GM12875 (cell line): ENCODE measurements at regions not wholly inside any gene's neighbourhood (a gene's known extent, or its start where the extent isn't known, plus 50 kb on each side); places are given as distances from the start of the nearest gene placed in this dataset.

ENCODE experiments used
- H3K4me3 ChIP-seq: one replicate; pipeline ENCODE4 v1.5.1; 2011; ENCODE audit warnings: low read depth, low read length, control low read depth
- CTCF ChIP-seq: IDR thresholded peaks from 2 replicates; pipeline ENCODE4 v1.5.1; 2011; ENCODE audit warnings: low read depth, mild to moderate bottlenecking, control low read depth, inconsistent platforms, low read length, moderate library complexity, borderline replicate concordance; ENCODE audit not compliant: insufficient read depth

- no peak overlapping the region for H3K4me3 ChIP-seq
- no peak for TF ChIP-seq CTCF
Observed at GRCh38 chr20:11591965-11592364, 325.7 kb upstream of the BTBD3 start.

DNA sequence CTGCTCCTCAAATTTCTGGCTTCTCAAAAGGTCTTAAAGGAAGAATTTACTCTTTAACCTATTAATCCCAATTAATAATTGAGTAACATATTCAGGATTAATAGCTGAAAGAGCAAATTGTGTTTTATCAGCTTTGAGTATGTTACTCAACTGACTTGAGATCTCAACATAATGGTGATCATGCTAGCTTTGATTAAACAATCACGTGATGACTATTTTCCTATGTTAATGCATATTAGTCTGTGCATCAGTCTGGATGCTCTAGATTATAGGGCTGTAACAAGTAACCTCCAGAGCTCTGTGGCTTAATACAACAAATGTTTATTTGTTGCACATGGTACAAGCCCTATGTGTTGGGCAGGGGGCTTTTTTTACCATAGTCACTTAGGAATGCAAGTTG lies 313.4 kb upstream of the BTBD3 start:
- no peak for TF ChIP-seq CTCF
- H3K4me3 ChIP-seq = no peak overlapping the region

- TF ChIP-seq CTCF = no peak
- no peak overlapping the region for H3K4me3 ChIP-seq
Observed at GRCh38 chr20:11607047-11607446, 310.6 kb upstream of the BTBD3 start.

DNA sequence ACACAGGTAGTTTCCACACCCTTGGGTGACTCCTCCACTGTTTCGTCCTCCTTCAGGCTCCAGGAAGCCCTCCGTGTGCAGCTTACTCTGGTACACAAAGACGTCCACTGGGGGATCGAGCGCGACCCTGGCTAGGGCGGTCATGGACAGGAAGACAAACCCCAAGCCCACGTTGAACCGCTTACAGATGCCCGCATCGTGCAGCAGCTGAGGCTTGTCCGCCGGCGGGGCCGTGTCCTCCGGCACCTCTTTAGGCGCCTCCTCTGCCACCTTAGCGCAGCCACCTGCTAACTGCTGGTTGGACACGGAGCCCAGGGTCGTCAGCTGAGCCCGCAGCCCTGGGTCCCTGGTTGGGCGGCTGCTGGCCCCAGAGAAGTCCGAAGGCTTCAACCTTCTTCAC lies 309.0 kb upstream of the BTBD3 start:
- H3K4me3 ChIP-seq = no peak overlapping the region
- no peak for TF ChIP-seq CTCF

DNA sequence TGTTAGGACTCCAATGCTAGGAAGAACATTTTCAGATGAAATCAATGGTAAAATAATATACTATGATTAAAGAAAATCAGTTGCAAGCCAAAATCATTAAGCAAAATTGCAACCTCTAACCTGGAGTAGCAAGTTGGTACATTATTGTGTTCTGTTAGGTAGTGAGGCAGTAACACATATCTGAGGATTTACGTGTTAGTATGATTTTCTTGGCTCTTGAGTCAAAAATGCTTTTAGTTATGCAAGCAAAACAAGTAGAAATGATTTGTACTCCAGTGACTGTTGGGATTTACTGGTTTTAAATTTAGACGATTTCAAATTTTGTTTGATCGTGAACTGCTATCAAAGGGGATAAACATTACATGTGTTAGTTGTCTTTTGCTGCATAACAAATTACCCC lies 293.0 kb upstream of the BTBD3 start:
- TF ChIP-seq CTCF = no peak
- H3K4me3 ChIP-seq = no peak overlapping the region

- TF ChIP-seq CTCF = no peak
- no peak overlapping the region for H3K4me3 ChIP-seq
Observed at GRCh38 chr20:11626551-11626950, 291.1 kb upstream of the BTBD3 start.

DNA sequence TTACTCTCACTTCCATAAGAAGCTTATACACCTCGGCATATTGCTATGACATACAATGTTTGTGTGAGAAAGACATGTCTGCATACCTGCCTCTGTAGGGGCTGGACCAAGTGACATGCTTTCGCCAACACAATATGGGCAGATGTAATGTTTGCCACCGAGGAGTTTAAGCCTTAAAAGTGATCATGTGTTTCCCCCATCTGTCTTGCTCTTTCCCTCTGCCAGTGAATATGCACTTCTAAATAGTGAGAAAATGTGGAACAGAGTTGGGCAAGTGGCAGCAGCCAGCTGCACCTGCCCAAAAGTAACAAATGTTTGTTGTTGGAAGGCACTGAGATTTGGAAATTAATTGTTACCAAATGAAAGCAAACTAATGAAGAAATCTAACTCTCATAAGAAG lies 274.8 kb upstream of the BTBD3 start:
- no peak for TF ChIP-seq CTCF
- no peak overlapping the region for H3K4me3 ChIP-seq
